ENCODE measurements at regions not wholly inside any gene's neighbourhood (a gene's known extent, or its start where the extent isn't known, plus 50 kb on each side); places are given as distances from the start of the nearest gene placed in this dataset.

- TF ChIP-seq ZBTB17 (tag by site-specific recombination; IDR thresholded peaks at IDR 0.05) = no peak
- TF ChIP-seq ZNF2 (tag by site-specific recombination; IDR thresholded peaks at IDR 0.05) = no peak
- TF ChIP-seq, protein P1, sequence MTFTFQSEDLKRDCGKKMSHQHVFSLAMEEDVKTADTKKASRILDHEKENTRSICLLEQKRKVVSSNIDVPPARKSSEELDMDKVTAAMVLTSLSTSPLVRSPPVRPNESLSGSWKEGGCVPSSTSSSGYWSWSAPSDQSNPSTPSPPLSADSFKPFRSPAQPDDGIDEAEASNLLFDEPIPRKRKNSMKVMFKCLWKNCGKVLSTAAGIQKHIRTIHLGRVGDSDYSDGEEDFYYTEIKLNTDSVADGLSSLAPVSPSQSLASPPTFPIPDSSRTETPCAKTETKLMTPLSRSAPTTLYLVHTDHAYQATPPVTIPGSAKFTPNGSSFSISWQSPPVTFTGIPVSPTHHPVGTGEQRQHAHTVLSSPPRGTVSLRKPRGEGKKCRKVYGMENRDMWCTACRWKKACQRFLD (tag by site-specific recombination; IDR thresholded peaks at IDR 0.05) = no peak
Measured at GRCh38 chr2:22078701-22079100, 954.9 kb downstream of the TDRD15 start (continued).

DNA sequence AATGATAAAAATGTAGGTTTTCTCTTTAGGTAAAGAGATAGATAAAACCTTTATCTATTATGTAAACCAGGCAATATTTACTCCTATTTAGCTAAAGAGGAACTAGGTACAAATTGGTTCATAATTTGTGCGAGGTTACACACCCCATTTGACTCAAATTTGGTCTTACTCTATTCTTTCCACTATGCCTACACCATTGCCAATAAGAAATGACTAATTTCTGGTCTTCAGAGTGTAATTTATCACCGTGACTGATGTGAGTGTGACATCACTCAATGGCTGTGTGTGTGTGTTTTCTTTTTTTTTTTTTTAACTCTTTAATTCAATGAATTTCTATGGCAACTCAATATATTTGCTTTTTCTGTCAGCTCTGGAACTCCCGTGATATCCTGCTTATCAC, 955.8 kb downstream of the TDRD15 start:
- no peak overlapping the region for H3K4me3 ChIP-seq (ENCODE audit: low read depth, low read length)
- TF ChIP-seq SALL2 (tag by site-specific recombination; IDR thresholded peaks at IDR 0.05; ENCODE audit: borderline replicate concordance) (no peak), KLF1 (tag by site-specific recombination; IDR thresholded peaks at IDR 0.05) (no peak), ZNF501 (tag by site-specific recombination; IDR thresholded peaks at IDR 0.05) (no peak), ZNF629 (tag by site-specific recombination; IDR thresholded peaks at IDR 0.05) (no peak), ZNF768 (tag by site-specific recombination; IDR thresholded peaks at IDR 0.05) (no peak), GLI4 (tag by site-specific recombination; IDR thresholded peaks at IDR 0.05) (no peak), ZFP37 (tag by site-specific recombination; IDR thresholded peaks at IDR 0.05) (no peak), BCL11B (tag by site-specific recombination; IDR thresholded peaks at IDR 0.05; ENCODE audit: low read depth) (no peak), ZNF843 (tag by site-specific recombination; IDR thresholded peaks at IDR 0.05) (no peak), ZNF473 (tag by site-specific recombination; IDR thresholded peaks at IDR 0.05) (no peak), ZNF513 (tag by site-specific recombination; IDR thresholded peaks at IDR 0.05) (no peak), ZNF26 (tag by site-specific recombination; IDR thresholded peaks at IDR 0.05) (no peak), ZNF394 (tag by site-specific recombination; IDR thresholded peaks at IDR 0.05; ENCODE audit: borderline replicate concordance) (no peak), ZNF140 (tag by site-specific recombination; IDR thresholded peaks at IDR 0.05) (no peak), ZNF548 (tag by site-specific recombination; IDR thresholded peaks at IDR 0.05) (no peak), SCRT1 (tag by site-specific recombination; IDR thresholded peaks at IDR 0.05; ENCODE audit: borderline replicate concordance) (no peak), ZBTB7A (tag by site-specific recombination; IDR thresholded peaks at IDR 0.05; ENCODE audit: low read depth) (no peak)
- TF ChIP-seq, protein P2, sequence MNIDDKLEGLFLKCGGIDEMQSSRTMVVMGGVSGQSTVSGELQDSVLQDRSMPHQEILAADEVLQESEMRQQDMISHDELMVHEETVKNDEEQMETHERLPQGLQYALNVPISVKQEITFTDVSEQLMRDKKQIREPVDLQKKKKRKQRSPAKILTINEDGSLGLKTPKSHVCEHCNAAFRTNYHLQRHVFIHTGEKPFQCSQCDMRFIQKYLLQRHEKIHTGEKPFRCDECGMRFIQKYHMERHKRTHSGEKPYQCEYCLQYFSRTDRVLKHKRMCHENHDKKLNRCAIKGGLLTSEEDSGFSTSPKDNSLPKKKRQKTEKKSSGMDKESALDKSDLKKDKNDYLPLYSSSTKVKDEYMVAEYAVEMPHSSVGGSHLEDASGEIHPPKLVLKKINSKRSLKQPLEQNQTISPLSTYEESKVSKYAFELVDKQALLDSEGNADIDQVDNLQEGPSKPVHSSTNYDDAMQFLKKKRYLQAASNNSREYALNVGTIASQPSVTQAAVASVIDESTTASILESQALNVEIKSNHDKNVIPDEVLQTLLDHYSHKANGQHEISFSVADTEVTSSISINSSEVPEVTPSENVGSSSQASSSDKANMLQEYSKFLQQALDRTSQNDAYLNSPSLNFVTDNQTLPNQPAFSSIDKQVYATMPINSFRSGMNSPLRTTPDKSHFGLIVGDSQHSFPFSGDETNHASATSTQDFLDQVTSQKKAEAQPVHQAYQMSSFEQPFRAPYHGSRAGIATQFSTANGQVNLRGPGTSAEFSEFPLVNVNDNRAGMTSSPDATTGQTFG (tag by site-specific recombination; IDR thresholded peaks at IDR 0.05; ENCODE audit: borderline replicate concordance) = no peak
- TF ChIP-seq, protein P3, sequence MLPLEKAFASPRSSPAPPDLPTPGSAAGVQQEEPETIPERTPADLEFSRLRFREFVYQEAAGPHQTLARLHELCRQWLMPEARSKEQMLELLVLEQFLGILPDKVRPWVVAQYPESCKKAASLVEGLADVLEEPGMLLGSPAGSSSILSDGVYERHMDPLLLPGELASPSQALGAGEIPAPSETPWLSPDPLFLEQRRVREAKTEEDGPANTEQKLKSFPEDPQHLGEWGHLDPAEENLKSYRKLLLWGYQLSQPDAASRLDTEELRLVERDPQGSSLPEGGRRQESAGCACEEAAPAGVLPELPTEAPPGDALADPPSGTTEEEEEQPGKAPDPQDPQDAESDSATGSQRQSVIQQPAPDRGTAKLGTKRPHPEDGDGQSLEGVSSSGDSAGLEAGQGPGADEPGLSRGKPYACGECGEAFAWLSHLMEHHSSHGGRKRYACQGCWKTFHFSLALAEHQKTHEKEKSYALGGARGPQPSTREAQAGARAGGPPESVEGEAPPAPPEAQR (tag by site-specific recombination; IDR thresholded peaks at IDR 0.05) = no peak
- TF ChIP-seq, protein P4, sequence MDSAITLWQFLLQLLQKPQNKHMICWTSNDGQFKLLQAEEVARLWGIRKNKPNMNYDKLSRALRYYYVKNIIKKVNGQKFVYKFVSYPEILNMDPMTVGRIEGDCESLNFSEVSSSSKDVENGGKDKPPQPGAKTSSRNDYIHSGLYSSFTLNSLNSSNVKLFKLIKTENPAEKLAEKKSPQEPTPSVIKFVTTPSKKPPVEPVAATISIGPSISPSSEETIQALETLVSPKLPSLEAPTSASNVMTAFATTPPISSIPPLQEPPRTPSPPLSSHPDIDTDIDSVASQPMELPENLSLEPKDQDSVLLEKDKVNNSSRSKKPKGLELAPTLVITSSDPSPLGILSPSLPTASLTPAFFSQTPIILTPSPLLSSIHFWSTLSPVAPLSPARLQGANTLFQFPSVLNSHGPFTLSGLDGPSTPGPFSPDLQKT (IDR thresholded peaks at IDR 0.05; ENCODE audit: borderline replicate concordance, low read depth, low read length) = no peak
- no peak overlapping the region for H3K27ac ChIP-seq (ENCODE audit: extremely low read depth, low read depth, low read length)
- H3K9me3 ChIP-seq (ENCODE audit: control insufficient read depth, insufficient read depth, low read depth, low read length) = no peaks in the 10 kb centered on the region
- ChIA-PET CTCF (no interaction called here), POLR2A (no interaction called here)
- no peaks in the 10 kb centered on the region for H3K4me1 ChIP-seq (ENCODE audit: control insufficient read depth, insufficient read depth, low read length)
- no peaks in the 10 kb centered on the region for H3K36me3 ChIP-seq (ENCODE audit: control insufficient read depth in 2 of 2, insufficient read depth in 1 of 2, low read length in 2 of 2)

Measured in HEK293 (cell line).